Colon (tissue), 2 donors: ENCODE measurements at regions not wholly inside any gene's neighbourhood (a gene's known extent, or its start where the extent isn't known, plus 50 kb on each side); places are given as distances from the start of the nearest gene placed in this dataset.

Experiments
- FAIRE-seq: peaks from 2 replicates; lab custom pipeline; 2012; peaks lifted over from hg19 to GRCh38; lab: Jason Lieb, UNC
- donor health status: control.
- donor health status: control.

DNA sequence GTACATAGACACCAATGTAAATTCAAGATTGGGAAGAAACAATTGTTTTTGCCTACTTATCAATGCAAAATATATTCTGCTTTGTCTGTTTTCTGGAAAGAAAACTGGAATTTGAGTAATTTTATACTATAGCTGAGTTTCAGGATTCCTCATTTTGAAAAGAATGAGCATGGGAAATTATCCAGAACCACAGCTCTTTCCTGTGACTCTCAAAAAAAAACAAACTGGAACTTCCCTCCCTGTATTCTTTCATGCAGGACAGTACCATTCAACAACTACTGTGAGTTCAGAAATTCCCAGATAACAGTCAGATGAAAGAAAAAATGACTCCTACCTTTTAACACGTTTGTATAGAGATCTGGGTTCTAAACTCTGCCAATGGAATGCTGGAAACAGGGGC lies 372.4 kb downstream of the TGFB2 start:
- FAIRE-seq: no peak

DNA sequence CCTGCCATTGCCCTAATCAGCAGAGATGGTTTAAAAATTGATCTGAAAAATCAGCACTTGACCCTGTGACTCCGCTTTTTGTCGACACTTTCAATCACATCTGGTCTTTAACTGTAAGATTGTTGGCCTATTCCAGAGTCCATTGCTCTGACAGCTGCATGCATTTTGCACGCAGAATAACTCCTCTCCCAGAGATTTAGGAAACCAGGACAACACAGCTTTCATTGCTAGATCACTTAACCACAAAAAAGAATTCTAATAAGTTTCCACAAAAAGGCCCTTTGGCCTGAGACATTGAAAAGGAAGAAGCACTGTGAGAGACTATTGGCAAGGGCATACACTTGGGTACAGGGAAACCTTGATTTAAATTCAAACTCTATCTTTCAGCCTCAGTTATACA lies 373.1 kb downstream of the TGFB2 start:
- FAIRE-seq: no peak

- no peak for FAIRE-seq
Observed at GRCh38 chr1:218718977-218719376, 373.8 kb downstream of the TGFB2 start.

DNA sequence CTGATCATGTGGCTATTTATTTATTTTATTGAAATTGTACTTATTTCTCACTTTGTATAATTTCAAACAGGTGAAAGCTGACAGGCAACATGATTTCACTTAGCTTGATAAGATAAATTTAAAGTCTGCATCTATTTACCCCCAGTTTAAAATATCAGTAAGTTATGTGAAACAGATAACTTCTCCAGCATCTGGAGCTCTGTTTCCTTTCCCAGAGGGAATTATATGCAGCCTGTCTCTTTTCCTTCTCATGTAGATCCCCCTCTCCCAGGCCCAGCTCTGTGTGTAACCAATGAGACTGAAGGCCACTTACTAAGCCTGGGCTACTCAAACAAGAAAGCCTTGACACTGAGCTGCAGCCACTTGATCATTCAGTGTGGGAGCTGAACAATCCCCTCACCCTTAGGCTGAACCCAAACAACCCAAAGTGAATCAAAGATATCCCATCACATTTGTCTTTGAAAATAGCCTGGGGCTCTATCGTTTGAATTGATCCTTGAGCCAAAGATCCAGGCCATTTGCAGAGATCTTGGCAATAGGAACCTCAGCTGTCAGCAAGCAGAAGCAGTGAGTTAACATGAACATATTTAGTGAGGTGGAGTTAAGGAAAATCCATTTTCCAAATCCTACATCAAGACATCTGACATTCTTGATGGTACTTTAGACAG lies 383.9 kb downstream of the TGFB2 start:
- no peak for FAIRE-seq

GRCh38 chr1:218735436-218736032 lies 390.4 kb downstream of the TGFB2 start:
- FAIRE-seq: no peak

- FAIRE-seq: no peak
Observed at GRCh38 chr1:218739426-218739825, 394.3 kb downstream of the TGFB2 start.

GRCh38 chr1:218741852-218742251 lies 396.7 kb downstream of the TGFB2 start:
- no peak for FAIRE-seq

- no peak for FAIRE-seq
Observed at GRCh38 chr1:218742467-218743262, 397.5 kb downstream of the TGFB2 start.

DNA sequence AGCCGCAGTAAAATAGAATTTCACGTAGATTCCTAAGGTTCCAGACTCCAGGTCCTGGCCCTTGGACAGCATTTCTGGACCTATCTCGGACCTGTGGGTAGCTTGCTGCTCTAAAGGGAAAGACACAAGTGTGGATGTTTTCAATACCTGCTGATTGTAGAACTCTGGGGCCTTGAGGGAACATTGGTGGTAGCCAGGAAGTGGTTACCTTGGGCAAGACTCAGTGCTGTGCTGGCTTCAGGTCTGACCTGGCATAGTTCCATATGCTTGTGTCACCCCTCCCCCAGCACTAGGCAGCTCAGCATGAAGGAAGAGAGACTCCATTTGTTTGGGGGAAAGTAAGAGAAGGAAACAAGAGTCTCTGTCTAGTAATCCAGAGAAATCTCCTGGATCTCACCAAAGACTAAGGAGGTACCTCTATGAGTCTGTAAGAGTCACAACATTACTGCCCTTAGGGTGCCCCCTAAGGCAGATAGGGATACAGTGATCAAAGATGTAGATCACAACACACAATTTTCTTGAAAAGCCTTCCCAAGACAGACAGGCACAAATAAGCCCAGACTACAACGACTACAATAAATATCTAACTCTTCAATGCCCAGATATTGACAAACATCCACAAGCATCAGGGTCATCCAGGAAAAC lies 398.8 kb downstream of the TGFB2 start:
- FAIRE-seq: no peak

DNA sequence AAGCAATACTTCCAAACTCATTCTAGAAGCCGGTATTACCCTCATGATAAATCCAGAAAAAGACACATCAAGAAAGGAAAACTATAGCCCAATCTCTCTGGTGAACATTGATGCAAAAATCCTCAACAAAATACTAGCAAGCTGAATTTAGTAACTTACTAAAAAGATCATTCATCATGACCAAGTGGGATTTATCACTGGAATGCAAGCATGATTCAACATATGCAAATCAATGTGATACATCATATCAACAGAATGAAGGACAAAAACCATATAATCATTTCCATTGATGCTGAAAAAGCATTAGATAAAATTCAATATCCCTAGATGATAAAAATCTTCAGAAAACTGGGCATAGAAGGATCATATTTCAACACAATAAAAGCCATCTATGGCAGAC lies 402.9 kb downstream of the TGFB2 start:
- no peak for FAIRE-seq

- FAIRE-seq: no peak
Observed at GRCh38 chr1:218750216-218750970, 405.3 kb downstream of the TGFB2 start.

DNA sequence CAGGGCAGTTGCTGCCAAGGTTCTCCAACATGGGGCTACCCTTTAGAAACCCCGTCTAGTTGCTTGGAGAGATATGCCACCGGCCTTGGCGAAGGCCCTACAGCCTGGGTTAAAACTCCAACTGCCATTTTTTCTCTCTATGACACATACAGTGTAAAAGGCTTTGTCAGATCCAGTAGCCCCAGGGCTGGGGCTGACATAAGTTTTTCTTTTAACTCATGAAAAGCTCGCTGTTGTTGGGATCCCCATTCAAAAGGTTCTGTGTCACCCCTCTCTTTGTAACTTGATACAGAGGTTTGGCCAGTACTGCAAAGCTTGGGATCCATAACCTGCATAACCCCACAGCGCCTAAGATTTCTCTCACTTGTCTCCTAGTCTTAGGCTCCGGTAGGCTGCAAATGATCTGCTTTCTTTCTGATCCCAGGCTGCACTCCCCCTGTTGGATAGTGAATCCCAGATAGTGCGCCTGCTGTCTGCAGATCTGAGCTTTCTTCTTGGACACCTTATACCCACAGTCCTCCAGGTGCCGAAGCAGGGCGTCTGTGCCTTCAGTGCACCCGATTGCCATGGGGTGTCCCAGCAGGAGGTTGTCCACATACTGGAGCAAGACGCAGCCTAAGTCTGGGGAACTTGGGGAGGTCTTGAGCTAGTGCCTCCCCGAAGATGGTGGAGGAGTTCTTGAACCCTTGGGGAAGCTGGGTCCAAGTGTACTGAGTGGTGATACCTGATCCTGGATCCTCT lies 406.2 kb downstream of the TGFB2 start:
- FAIRE-seq: no peak

GRCh38 chr1:218752126-218752525 lies 407.0 kb downstream of the TGFB2 start:
- FAIRE-seq: no peak

GRCh38 chr1:218754477-218754876 lies 409.3 kb downstream of the TGFB2 start:
- no peak for FAIRE-seq

GRCh38 chr1:218755128-218755527 lies 410.0 kb downstream of the TGFB2 start:
- no peak for FAIRE-seq

GRCh38 chr1:218759795-218760194 lies 413.9 kb upstream of the LYPLAL1 start:
- no peak for FAIRE-seq

GRCh38 chr1:218760601-218761570 lies 412.8 kb upstream of the LYPLAL1 start:
- FAIRE-seq: no peak

GRCh38 chr1:218763538-218763937 lies 410.1 kb upstream of the LYPLAL1 start:
- FAIRE-seq: no peak

DNA sequence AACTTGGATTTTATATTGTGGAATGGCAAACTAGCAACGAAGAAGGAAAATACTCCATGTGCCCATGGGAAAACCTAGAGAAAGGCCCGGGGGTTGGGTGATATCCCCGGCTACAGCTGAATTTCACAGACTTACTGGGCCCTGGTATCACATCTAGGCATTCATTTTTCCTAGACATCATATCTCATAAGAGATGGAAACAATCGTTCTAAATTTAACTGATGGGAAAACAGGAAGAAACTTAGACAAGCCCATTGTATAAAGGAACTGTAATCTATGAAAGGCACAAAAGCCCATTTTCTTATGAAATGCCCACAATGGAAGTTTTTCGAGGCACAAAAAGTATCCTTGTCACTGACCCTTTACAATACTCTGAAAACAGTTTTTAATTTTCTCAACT lies 407.9 kb upstream of the LYPLAL1 start:
- FAIRE-seq: no peak

DNA sequence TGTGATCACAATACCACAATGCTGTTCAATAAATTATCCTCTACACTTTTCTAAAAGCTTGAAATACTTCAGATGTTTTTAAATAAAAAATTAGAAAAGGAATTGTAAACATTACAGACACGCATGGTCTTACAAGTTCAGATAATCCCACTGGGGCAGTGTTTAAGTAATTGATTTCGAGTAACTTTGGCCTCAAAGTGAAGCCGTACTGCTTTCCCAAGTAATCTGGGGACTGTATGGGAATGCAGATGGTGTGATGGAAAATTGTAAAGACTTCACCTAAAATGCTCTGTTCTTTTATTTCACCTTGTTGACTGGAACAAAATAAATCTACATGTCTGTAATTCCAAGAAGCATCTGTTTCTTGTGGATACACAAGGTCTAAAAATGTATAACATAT lies 401.7 kb upstream of the LYPLAL1 start:
- no peak for FAIRE-seq
